Renal cortex interstitium (tissue), 11 donors: ENCODE measurements at regions not wholly inside any gene's neighbourhood (a gene's known extent, or its start where the extent isn't known, plus 50 kb on each side); places are given as distances from the start of the nearest gene placed in this dataset.
A peak's percentile ranks its signal among the peaks of the same experiment; 100 is the strongest.

Experiments
- DNase-seq, 11 donors: peaks; one replicate each; pipeline ENCODE4 v3.0.0-alpha.2; 2013; ENCODE audit warnings: low read depth in 9 of 11, low spot score in 4 of 11; ENCODE audit errors: extremely low read depth in 1 of 11

DNA sequence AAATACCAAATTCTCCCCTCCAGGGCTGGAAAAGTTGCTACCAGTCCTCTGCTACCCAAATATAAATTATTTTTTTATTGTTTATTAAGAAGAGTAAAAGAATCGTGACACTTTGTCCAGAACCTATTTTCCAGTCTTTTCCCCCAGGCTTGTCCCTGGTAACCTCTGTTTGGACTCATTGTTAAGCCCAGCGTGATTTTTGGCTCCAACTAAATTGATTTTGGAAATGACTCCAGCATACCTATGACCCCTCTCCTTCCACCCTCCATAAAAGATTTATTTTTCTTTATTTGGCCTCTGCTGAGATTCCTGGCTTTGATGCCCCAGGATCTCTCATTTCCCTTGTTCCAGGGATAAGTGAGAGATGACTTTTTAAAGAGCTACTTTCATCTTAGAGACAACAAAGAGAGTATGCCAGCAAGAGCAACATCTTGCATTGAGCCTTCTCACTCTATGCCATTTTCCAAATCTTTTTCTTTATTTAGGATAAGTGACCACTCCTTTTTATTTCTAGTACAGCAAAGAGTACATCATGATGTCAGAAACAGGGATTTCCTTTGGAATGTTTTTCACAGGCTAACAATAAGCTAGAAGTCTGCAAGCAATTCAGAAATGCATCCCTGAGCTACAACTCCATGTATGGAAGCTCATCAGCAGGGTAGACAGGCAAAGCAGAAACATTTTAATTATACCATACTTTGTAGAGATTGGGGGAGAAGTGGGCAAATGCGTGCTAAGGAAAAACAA lies 75.8 kb downstream of the DAD1 start:
- no peak for DNase-seq

GRCh38 chr14:22512106-22512814 lies 76.8 kb downstream of the DAD1 start:
- DNase-seq: no peak

DNA sequence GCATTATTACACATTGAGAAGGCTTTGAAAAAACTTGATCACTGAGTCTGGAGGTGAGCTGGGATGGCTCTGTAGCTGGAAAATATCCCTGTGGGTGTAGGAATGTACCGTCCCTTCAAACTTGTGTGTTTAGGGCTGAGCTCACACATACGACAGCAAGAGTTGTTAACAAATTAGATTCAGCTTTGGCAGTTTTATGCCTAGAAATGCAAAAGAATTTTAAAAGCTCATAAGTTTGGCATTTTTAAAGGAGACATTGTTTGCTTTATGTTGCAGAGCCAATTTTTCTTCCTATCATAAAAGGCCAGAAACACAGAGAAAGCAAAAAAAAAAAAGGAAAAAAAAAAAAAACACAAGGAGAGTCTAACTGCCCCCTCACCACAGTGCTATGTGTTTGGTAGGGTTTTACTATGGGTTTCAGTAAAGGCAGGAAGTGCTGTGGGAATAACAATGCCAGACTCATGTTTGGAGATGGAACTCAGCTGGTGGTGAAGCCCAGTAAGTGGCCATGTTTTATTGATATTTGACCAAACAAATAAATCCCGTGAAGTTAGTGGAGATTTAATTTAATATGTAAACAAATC lies 78.4 kb downstream of the DAD1 start:
- peak in 7 of 11 donors; percentile 40 to 76 (median 63) for DNase-seq

DNA sequence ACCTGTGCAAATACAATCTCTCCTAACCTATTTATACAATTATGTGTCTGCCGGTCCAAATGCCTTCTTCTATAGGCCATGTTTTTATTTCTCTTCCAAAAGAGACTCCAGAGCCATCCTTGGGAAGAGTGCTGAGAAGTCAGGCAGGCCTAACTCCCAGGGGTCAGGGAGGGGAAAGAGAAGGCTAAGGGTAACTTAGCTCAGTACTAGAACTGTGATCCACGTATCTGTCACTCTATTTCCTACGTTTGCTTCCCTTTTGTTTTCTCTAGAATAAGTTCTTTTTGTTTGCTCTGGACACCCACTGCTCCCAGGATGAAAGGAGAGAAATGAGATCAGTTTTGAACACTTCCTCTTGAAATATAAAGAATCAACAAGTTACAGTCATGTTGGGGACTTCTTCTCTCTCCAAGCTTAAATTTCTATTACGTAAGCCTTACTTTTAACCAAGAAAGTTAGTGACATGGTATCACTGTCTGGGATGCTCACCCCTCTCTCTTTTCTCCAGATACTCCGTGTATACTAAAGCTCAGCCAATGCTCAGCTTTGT lies 79.2 kb downstream of the DAD1 start:
- no peak for DNase-seq

- no peak for DNase-seq
These were observed 79.9 kb downstream of the DAD1 start for GRCh38 chr14:22509036-22509709.

- no peak for DNase-seq
These were observed 80.4 kb downstream of the DAD1 start for GRCh38 chr14:22508662-22509035.

GRCh38 chr14:22508150-22508457 lies 80.9 kb downstream of the DAD1 start:
- no peak for DNase-seq

GRCh38 chr14:22506778-22507351 lies 82.2 kb downstream of the DAD1 start:
- no peak for DNase-seq

GRCh38 chr14:22506378-22506710 lies 82.7 kb downstream of the DAD1 start:
- no peak for DNase-seq

DNA sequence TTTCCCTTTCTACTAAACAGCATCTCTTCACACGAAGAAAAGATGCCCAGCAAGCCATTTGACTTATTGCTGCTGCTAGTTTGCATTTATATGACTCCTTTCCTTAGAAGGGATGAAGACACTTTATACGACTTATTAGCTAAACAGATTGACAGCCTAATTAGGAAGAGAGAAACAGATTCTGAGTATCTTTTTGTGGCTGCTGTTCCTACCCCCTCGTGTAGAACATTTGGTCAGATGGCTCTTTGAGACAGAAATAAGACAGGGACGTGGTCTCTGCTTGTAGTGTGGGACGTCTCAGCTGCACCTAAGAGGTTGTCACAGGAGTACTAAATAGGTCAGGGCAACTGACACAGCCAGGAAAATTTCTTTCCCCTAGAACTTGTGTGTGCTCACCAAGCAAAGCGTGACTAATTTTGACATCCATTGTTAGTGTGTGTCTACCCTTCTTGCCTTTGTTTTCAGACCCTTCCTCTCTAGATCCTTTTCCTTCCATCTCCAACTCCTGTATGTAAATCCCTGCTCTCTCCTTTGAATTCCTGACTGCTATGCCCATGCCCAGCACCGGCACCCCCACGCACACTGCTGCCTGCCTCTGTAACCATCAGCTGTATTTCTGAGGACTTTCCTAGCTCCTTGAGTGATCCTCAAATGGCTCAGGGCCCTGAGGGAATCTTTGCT lies 83.2 kb downstream of the DAD1 start:
- DNase-seq: no peak

DNA sequence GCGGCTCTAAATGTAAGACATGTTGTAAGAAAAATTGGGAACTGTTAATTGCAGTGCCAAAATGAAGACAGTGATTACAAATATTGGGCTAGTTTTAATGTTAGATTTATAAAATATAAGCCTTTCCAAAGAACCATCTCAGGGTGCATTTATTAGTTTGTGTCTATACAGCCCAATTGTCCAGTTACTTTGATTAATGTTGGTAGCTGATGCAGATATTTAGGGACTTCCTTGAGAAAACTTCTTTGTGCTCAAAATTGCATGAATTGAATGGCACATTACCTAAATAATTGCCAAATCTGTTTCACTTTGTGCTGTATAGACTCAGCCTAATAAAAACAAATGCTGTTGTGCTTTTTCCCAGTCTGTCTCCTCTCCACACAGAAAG lies 83.7 kb downstream of the DAD1 start:
- no peak for DNase-seq

- DNase-seq: no peak
These were observed 86.5 kb downstream of the DAD1 start for GRCh38 chr14:22502551-22502950.

DNA sequence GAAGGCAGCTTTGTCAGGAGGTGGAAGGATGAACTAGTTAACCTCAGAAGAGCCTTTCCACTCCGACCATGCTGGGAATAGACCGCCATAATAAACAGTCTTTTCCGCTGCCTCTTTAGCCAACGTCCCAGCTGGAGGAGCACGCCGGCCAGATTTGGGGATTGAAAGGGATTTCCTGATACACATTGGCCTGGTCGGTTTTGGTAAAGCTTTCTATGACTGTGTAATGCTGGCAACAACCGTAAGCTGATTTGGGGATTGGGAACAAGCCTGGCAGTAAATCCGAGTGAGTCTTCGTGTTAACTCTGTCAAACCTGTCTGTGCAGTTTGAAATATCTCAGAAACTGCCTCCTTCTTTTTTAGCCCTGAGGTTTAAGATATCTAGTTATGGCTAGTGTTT lies 87.0 kb downstream of the DAD1 start:
- no peak for DNase-seq

- DNase-seq: no peak
These were observed 87.9 kb downstream of the DAD1 start for GRCh38 chr14:22500954-22501726.

- DNase-seq: no peak
These were observed 88.5 kb downstream of the DAD1 start for GRCh38 chr14:22500525-22500924.

- DNase-seq: peak in 1 of 11 donors; percentile 30
These were observed 91.3 kb downstream of the DAD1 start for GRCh38 chr14:22497671-22498093.

DNA sequence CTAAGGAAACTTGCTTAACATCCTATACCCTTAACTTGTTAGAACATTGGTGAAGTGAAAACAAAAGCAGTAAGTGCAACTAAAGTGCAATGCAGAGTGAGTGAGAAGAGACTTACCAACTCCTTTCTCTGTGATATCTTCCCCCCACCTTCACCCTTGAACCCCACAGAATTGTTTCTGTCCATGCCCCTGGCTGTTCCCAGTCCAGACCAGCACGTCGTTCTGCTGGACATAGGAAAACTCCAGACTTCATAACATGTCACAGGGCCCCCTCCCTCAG lies 91.9 kb downstream of the DAD1 start:
- no peak for DNase-seq

GRCh38 chr14:22494486-22495135 lies 94.4 kb downstream of the DAD1 start:
- DNase-seq: no peak
